Natural killer cell (primary cell): ENCODE measurements at regions not wholly inside any gene's neighbourhood (a gene's known extent, or its start where the extent isn't known, plus 50 kb on each side); places are given as distances from the start of the nearest gene placed in this dataset.
"Not testable (repeated sequence)": the region's sequence is repeated elsewhere in the genome, so short reads cannot be mapped to it uniquely, and the experiment has no call there.

Experiments used
- ATAC-seq, 3 donors: fragments of 150-1000 bp in 2 of 3; fragments of 200-7000 bp in 1 of 3; cut with Tn5 transposase; 1 replicate in 1 of 3; 2 replicates in 2 of 3; pipeline ENCODE4 v1.10.0; 2021; ENCODE audit warnings: mild to moderate bottlenecking in 2 of 3, moderate library complexity in 2 of 3
- DNase-seq, 2 donors: peaks; one replicate each; pipeline versions ENCODE4 v3.0.0 to v3.0.0-alpha.2; 2013 to 2021; ENCODE audit warnings: mixed read lengths in 1 of 2
- H3K27ac ChIP-seq: one replicate; pipeline ENCODE4 v1.5.1; 2013; ENCODE audit warnings: mild to moderate bottlenecking, low read length
- H3K27me3 ChIP-seq: one replicate; pipeline ENCODE4 v1.6.1; 2013; ENCODE audit warnings: low read length; ENCODE audit not compliant: control insufficient read depth, insufficient read depth
- H3K36me3 ChIP-seq: one replicate; pipeline ENCODE4 v1.6.1; 2013; ENCODE audit warnings: low read length; ENCODE audit not compliant: control insufficient read depth, insufficient read depth
- H3K4me1 ChIP-seq: one replicate; pipeline ENCODE4 v1.6.1; 2013; ENCODE audit warnings: low read length; ENCODE audit not compliant: control insufficient read depth, insufficient read depth
- H3K4me3 ChIP-seq: one replicate; pipeline ENCODE4 v1.5.1; 2013; ENCODE audit warnings: low read length
- H3K9me3 ChIP-seq: one replicate; pipeline ENCODE4 v1.6.1; 2013; ENCODE audit warnings: low read length; ENCODE audit not compliant: control insufficient read depth, insufficient read depth
- H3K27ac Mint-ChIP-seq, 2 donors: one replicate each; pipeline ENCODE4 v1.8.0; 2022; ENCODE audit warnings: mild to moderate bottlenecking in 2 of 2, mixed read lengths in 2 of 2, moderate library complexity in 1 of 2
- H3K27me3 Mint-ChIP-seq, 2 donors: one replicate each; pipeline ENCODE4 v1.8.0; 2022; ENCODE audit warnings: low read depth in 2 of 2, mixed read lengths in 2 of 2
- H3K36me3 Mint-ChIP-seq: one replicate; pipeline ENCODE4 v1.8.0; 2022; ENCODE audit warnings: mixed read lengths
- H3K4me1 Mint-ChIP-seq, 2 donors: one replicate each; pipeline ENCODE4 v1.8.0; 2022; ENCODE audit warnings: mixed read lengths in 2 of 2
- H3K4me3 Mint-ChIP-seq: one replicate; pipeline ENCODE4 v1.8.0; 2022; ENCODE audit warnings: mild to moderate bottlenecking, moderate library complexity, mixed read lengths
- H3K9me3 Mint-ChIP-seq, 2 donors: one replicate each; pipeline ENCODE4 v1.8.0; 2022; ENCODE audit warnings: mixed read lengths in 2 of 2
- WGBS: methylation state at CpG from one replicate; pipeline ENCODE4 v1.1.7; 2013; ENCODE audit warnings: missing lambda C conversion rate; ENCODE audit not compliant: insufficient coverage; 5-methylcytosine and 5-hydroxymethylcytosine counted together
- intact Hi-C: fragments of 100-400 bp; cut with micrococcal nuclease; formaldehyde crosslinking; loops from one replicate; pipeline ENCODE4 v1.14.2; 2022
- TF ChIP-seq, protein P1 (sequence below): fragments of 200-600 bp; IDR thresholded peaks from one replicate; pipeline ENCODE4 v1.8.0; 2022; ENCODE audit warnings: antibody characterized with exemption

GRCh38 chr16:5917436-5918195 lies 820.0 kb upstream of the EEF2KMT start:
- H3K36me3 ChIP-seq, result no peaks in the 10 kb centered on the region
- Mint-ChIP-seq H3K4me3 (no peak overlapping the region), H3K4me1 (no peaks in the 10 kb centered on the region), H3K27ac (no peak overlapping the region), H3K27me3 (no peaks in the 10 kb centered on the region), H3K9me3 (peaks cover 4 to 6% of the 10 kb centered on the region in 2 donors), H3K36me3 (no peaks in the 10 kb centered on the region)
- H3K4me3 ChIP-seq, result no peak overlapping the region
- no peaks in the 10 kb centered on the region for H3K27me3 ChIP-seq
- H3K9me3 ChIP-seq, result no peaks in the 10 kb centered on the region
- TF ChIP-seq, protein P1, sequence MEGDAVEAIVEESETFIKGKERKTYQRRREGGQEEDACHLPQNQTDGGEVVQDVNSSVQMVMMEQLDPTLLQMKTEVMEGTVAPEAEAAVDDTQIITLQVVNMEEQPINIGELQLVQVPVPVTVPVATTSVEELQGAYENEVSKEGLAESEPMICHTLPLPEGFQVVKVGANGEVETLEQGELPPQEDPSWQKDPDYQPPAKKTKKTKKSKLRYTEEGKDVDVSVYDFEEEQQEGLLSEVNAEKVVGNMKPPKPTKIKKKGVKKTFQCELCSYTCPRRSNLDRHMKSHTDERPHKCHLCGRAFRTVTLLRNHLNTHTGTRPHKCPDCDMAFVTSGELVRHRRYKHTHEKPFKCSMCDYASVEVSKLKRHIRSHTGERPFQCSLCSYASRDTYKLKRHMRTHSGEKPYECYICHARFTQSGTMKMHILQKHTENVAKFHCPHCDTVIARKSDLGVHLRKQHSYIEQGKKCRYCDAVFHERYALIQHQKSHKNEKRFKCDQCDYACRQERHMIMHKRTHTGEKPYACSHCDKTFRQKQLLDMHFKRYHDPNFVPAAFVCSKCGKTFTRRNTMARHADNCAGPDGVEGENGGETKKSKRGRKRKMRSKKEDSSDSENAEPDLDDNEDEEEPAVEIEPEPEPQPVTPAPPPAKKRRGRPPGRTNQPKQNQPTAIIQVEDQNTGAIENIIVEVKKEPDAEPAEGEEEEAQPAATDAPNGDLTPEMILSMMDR, result no peak
- H3K4me1 ChIP-seq, result no peaks in the 10 kb centered on the region
- DNase-seq, result no peak
- no peak overlapping the region for H3K27ac ChIP-seq
- no peak for ATAC-seq
- intact Hi-C loops, result no loop called here
- WGBS, result 75% methylated on average over 14 of the region's 14 CpGs

DNA sequence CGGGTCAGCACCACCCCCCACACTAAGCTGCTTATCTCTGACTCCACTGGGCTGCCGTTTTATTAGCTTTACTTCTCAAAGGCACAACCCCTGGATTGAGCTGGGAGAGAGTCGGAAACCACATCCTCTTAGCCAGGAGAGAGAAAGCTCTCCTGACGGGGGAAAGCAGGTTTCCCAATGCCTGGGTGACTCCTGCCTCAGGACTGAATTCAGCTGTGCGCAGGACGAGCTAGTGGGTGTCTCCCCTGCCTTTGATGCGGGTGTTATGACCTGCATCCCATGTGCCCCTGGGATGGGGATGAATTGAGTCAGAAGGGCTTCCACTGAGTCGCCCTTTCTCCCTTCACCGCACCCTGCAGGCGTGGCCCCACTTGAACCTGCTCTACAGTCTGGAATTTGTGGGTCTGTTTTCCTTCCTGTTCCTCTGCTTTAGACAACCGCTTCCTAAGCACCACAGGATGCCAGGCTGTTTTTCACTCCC lies 819.2 kb upstream of the EEF2KMT start:
- no peaks in the 10 kb centered on the region for H3K4me1 Mint-ChIP-seq
- H3K9me3 Mint-ChIP-seq, result peaks cover 4 to 6% of the 10 kb centered on the region in 2 donors
- no peak overlapping the region for H3K27ac Mint-ChIP-seq
- Histone ChIP-seq H3K27ac (no peak overlapping the region), H3K4me1 (no peaks in the 10 kb centered on the region), H3K9me3 (no peaks in the 10 kb centered on the region), H3K27me3 (no peaks in the 10 kb centered on the region), H3K4me3 (no peak overlapping the region), H3K36me3 (no peaks in the 10 kb centered on the region)
- no peak overlapping the region for H3K4me3 Mint-ChIP-seq
- ATAC-seq (no peak), DNase-seq (no peak)
- H3K27me3 Mint-ChIP-seq, result no peaks in the 10 kb centered on the region
- H3K36me3 Mint-ChIP-seq, result no peaks in the 10 kb centered on the region
- WGBS, result 10% methylated on average over 11 of the region's 11 CpGs
- TF ChIP-seq, protein P1, result no peak
- intact Hi-C loops, result no loop called here

DNA sequence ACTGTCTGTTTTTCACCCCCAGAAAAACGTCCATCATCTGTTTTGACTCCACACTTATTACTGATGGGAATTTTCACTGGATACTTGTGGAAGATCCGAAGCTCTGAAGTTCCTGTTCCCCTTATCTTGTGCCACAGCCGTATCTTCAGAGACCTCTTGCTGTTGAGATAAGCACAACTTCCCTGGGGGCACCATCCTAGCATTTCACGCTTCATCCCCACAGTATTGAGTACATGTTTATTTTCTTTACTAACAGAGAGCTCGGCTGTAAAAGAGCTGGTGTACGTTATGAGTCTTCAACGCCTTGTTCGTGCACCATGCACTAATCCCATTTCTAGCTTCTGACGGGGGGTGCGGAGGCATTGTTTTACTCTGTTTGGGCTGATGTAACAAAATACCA lies 813.6 kb upstream of the EEF2KMT start:
- intact Hi-C loops, result no loop called here
- Histone ChIP-seq H3K9me3 (no peaks in the 10 kb centered on the region), H3K36me3 (no peaks in the 10 kb centered on the region), H3K27me3 (no peaks in the 10 kb centered on the region), H3K4me3 (no peak overlapping the region), H3K27ac (no peak overlapping the region), H3K4me1 (no peaks in the 10 kb centered on the region)
- ATAC-seq (no peak), DNase-seq (no peak)
- Mint-ChIP-seq H3K27me3 (no peaks in the 10 kb centered on the region), H3K4me3 (no peak overlapping the region), H3K9me3 (peaks cover 0 to 2% of the 10 kb centered on the region in 2 donors), H3K4me1 (no peaks in the 10 kb centered on the region), H3K36me3 (no peaks in the 10 kb centered on the region), H3K27ac (no peak overlapping the region)
- TF ChIP-seq, protein P1, result no peak
- WGBS, result 21% methylated on average over 10 of the region's 10 CpGs

- H3K4me3 ChIP-seq, intact Hi-C loops, DNase-seq, H3K4me1 ChIP-seq, H3K9me3 ChIP-seq, H3K9me3 Mint-ChIP-seq, H3K4me1 Mint-ChIP-seq, H3K36me3 Mint-ChIP-seq, H3K4me3 Mint-ChIP-seq, H3K27ac ChIP-seq, H3K27me3 ChIP-seq, H3K27ac Mint-ChIP-seq, ATAC-seq, H3K27me3 Mint-ChIP-seq, H3K36me3 ChIP-seq: not testable (repeated sequence)
- 90% methylated on average over 8 of the region's 8 CpGs for WGBS
Measured at GRCh38 chr16:5909556-5909955, 812.0 kb upstream of the EEF2KMT start.
